HG02642 (cell line): ENCODE measurements at regions not wholly inside any gene's neighbourhood (a gene's known extent, or its start where the extent isn't known, plus 50 kb on each side); places are given as distances from the start of the nearest gene placed in this dataset.
"Not testable (repeated sequence)": the region's sequence is repeated elsewhere in the genome, so short reads cannot be mapped to it uniquely, and the experiment has no call there.

Source experiments
- ATAC-seq: cut with Tn5 transposase; IDR thresholded peaks from one replicate; pipeline ENCODE4 v1.9.1; 2021; ENCODE audit warnings: mild to moderate bottlenecking; ENCODE audit not compliant: unreplicated experiment, poor library complexity

- no peak for ATAC-seq
Measured at GRCh38 chr12:124376435-124376834, 81.5 kb downstream of the RFLNA start.

DNA sequence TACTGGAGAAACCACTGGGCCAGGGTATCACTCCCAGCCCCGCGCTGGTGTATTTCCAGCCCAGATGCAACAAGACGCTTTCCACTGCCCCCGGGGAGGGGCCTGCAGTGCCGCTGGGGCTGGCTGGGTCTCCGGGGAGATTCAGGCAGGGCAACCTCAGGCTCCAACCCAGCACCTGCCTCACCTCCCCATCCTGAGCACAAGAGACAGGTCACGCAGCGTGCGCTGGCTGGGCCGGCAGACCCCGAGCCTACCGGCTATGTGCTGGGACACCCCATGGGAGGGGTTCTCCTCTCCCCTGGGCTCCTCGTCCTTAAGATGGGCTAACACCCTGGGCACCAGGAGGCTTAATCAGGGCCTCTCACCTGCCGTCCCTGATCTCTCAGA lies 80.9 kb downstream of the RFLNA start:
- ATAC-seq, result no peak

- ATAC-seq, result no peak
Measured at GRCh38 chr12:124375141-124375788, 80.4 kb downstream of the RFLNA start.

DNA sequence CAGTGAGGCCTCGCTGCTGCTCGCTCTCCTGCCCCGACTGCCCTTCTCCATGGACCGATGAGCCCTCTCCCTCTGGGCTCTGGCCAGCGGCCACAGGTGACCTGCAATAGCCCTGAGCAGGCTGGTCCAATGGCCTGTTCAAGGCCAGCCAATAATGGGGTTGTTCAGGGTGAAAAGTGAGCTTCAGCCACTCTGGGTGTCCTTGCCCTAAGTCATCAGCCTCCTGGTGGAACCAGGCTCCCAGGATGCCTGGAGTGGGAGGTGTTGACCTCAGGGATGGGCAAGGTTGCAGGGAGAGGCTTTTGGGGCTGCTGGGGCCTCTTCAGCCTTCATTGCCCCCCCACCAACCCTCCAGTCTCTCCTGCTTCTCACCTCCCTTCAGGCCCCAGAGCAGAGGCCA lies 79.7 kb downstream of the RFLNA start:
- ATAC-seq, result no peak

DNA sequence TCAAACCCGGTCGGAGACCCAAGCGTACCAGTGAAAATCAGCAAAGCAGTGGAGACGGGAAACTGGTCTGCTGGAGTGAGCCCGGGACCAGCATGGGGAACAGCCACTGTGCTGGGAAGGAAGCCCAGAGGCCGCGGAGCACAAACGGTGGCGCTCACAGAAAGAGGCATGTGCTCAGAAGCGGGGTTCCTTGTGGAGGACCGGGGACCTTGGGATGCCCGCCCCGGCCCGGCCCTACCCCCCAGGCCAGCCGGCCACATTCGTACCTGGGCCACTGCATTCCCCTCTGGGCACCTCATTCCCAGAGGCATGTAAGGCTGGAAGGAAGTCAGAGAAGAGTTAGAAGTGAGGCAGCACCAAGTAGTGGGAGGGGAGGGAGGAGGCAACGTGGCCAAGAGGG lies 79.3 kb downstream of the RFLNA start:
- ATAC-seq, result no peak

DNA sequence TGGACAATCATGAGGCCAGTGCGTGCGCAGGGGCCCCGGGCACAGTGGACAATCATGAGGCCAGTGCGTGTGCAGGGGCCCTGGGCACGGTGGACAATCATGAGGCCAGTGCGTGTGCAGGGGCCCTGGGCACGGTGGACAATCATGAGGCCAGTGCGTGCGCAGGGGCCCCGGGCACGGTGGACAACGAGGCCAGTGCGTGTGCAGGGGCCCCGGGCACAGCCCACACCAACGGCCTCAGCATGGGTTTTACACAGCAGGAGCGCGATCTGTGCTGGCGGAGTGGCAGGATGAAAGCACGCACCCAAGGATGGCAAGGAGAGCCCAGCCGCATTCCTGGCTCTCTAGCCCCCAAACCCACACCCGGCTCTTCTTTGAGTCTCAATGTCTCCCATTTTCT lies 78.8 kb downstream of the RFLNA start:
- ATAC-seq, result not testable (repeated sequence)

DNA sequence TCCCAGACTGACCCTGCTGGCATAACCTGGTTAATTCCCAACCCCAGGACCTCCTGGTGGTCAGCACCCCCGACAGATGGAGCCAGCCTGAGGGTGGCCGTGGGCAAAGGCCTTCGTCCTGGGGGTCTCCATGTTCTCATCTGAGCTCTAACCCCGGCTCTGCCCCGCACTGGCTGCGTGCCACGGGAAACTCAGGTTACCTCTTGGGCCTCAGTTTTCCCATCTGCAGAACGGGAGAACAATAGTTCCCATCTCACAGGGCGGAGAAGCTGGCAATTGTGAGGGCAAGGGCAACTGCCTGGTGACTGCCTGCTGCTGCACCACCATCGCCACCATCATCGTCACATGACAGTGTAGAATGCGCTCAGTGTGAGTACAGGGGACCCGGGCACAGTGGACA lies 77.9 kb downstream of the RFLNA start:
- no peak for ATAC-seq

GRCh38 chr12:124371970-124372555 lies 77.2 kb downstream of the RFLNA start:
- ATAC-seq, result no peak

DNA sequence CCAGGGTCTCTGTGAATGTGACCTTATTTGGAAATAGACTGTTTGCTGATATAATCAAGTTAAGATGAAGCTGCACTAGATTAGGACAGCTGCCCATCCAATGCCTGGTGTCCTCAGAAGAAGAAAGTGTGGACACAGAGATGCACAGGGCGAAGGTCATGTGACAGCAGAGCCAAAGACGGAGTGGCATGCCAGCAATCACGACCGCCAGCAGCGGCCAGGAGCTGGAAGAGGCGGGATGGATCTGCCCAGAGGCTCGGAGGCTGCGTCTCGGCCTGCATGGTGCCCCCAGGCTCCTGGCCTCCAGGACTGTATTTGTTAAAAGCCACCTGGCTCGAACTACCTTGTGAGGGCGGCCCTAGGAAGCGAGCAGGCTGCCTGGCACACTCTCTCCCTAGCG lies 76.5 kb downstream of the RFLNA start:
- ATAC-seq, result no peak

DNA sequence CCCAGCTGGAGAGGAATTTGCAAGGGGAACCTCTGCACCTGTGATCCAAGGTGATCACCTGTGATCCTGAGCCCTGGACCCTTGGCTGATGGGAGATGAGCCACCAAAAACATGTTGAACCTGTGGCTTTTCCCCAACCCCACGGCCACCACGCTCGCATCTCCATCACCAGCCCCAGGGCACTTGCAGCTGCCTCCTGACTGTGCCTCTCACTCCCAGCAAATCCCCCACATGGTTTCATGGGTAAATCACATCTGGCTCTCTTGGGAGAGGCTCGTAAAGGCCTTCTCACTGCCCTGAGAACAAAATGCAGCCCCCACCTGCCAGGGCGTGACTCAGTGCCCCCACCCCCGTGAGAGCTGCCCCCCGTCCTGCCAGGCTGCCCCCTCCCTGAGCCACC lies 76.0 kb downstream of the RFLNA start:
- ATAC-seq, result no peak

DNA sequence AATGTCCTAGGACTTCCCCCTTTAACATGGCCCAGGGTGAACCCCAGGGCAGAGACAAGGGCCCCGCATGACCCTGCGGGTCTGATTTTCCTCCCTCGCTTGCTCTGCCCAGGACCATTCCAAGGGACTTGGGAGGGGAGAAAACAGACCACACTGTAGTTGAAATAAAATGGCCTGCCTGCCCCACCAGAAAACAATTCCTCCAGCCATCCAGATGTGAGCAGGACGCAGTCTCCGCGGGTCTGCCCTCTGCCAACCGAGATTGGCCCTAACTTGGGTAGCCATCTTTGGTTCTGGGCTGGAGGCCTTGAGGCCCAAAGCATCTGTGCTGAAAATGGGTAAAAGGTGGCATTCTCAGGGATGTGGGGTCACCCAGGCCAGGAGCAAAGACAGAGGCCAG lies 75.5 kb downstream of the RFLNA start:
- ATAC-seq, result no peak

DNA sequence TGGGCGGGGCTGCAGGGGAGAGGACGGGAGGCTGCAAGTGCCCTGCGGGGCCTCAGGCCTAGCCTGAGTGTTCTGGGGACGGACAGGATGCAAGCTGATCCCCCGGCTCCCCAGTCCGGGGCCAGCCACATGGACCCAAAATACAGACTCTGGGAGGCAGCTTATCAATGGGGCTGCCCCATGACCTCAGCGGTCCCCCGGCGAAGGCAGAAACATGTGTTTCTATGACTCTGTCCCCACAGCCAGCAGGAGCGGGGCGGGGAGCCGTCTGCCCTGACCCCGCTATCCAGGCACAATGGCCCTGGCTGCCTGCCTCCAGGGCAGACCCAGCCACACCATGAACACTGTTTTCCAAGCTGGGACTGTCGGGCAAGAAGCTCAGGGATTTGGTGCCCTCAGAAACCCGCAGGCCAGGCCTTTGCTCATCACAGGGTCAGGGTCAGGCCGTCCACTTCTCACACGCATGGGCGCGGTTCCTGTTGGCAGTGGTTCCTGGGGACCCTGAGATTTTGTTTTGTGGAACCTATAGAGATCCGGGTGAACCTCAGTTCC lies 75.0 kb downstream of the RFLNA start:
- no peak for ATAC-seq

- no peak for ATAC-seq
Measured at GRCh38 chr12:124369055-124369826, 74.3 kb downstream of the RFLNA start.

DNA sequence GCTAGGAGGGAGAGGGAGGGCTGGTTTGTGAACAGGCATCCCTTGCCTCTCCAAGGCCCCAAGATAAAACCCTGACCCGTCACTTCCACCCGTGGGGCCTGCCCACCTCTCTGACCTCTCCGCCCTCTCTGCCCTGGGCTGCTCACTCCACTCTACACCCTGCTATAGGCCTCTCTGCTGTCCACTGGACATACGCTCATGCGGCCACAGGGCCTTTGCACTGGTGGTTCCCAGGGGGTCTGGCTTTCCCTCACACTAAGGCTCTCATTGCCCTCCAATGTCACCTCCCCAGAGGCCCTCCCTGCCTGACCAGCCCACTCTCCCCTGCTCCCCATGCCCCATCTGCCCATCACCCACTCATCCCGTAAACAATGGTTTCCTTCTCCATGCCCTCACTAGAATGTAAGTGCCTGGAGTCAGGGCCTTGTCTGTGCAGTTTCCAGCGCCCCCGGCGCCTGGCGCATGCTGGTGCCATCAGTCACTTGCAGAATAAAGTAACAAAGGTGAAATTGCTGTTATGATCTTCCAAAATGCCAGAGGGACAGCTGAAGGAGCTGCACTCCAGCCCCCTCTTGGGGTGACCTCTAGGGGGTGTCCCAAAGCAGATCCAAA lies 73.6 kb downstream of the RFLNA start:
- no peak for ATAC-seq

GRCh38 chr12:124365726-124366430 lies 71.0 kb downstream of the RFLNA start:
- ATAC-seq, result no peak
